Gastrocnemius medialis (tissue), 4 donors: ENCODE measurements at regions not wholly inside any gene's neighbourhood (a gene's known extent, or its start where the extent isn't known, plus 50 kb on each side); places are given as distances from the start of the nearest gene placed in this dataset.

Experiments
- ATAC-seq, 2 donors: fragments of 150-250 bp; one replicate each; pipeline ENCODE4 v1.9.1; 2016
- DNase-seq, 2 donors: peaks; one replicate each; pipeline ENCODE4 v3.0.0-alpha.2; 2019
- H3K27ac ChIP-seq, 4 donors: fragments of 200-600 bp; sonication (generic); 1 replicate in 1 of 4; 2 replicates in 3 of 4; pipeline ENCODE4 v1.5.1; 2016 to 2018; ENCODE audit warnings: mild to moderate bottlenecking in 2 of 4, moderate library complexity in 1 of 4
- H3K27me3 ChIP-seq, 3 donors: fragments of 200-600 bp; sonication (generic) in 2 of 3; 1 replicate in 1 of 3; 2 replicates in 2 of 3; pipeline versions ENCODE4 v1.5.1 to v1.6.0; 2016 to 2019; ENCODE audit warnings: mild to moderate bottlenecking in 1 of 3, moderate library complexity in 1 of 3
- H3K36me3 ChIP-seq, 2 donors: fragments of 200-600 bp; sonication (generic) in 1 of 2; one replicate each; pipeline ENCODE4 v1.5.1; 2017 to 2018
- H3K4me1 ChIP-seq, 2 donors: fragments of 200-600 bp; sonication (generic) in 1 of 2; one replicate each; pipeline ENCODE4 v1.5.1; 2016 to 2017; ENCODE audit warnings: mild to moderate bottlenecking in 2 of 2
- H3K4me3 ChIP-seq, 4 donors: fragments of 200-600 bp; sonication (generic) in 3 of 4; 1 replicate in 1 of 4; 2 replicates in 3 of 4; pipeline ENCODE4 v1.5.1; 2016 to 2019; ENCODE audit warnings: mild to moderate bottlenecking in 2 of 4
- H3K9me3 ChIP-seq, 3 donors: fragments of 200-600 bp; sonication (generic) in 2 of 3; 1 replicate in 1 of 3; 2 replicates in 2 of 3; pipeline ENCODE4 v1.5.1; 2016 to 2019
- CTCF ChIP-seq, 5 experiments: fragments of 450-650 bp in 3 of 5; fragments of 200-600 bp in 2 of 5; sonication (generic) in 2 of 5; IDR thresholded peaks in 4 of 5; conservative IDR thresholded peaks in 1 of 5; 1 replicate in 4 of 5; 2 replicates in 1 of 5; pipeline ENCODE4 v1.5.1; 2016 to 2019; ENCODE audit warnings: antibody characterized with exemption in 5 of 5, mild to moderate bottlenecking in 3 of 5, moderate library complexity in 3 of 5
- POLR2A ChIP-seq, 2 donors: fragments of 450-650 bp; IDR thresholded peaks; one replicate each; pipeline ENCODE4 v1.6.1; 2017; ENCODE audit warnings: antibody characterized with exemption in 2 of 2, mild to moderate bottlenecking in 2 of 2, moderate library complexity in 2 of 2
- in situ Hi-C, 4 donors: fragments of 200-750 bp; cut with MboI; loops; one replicate each; pipeline versions ENCODE4 v1.15.0 to v1.8.0; 2017; ENCODE audit warnings: low sequenced_read_pairs in 4 of 4
- intact Hi-C: fragments of 100-400 bp; cut with DNase I; formaldehyde crosslinking; loops from one replicate; pipeline ENCODE4 v1.15.1; 2023; ENCODE audit warnings: low total_unique reads

DNA sequence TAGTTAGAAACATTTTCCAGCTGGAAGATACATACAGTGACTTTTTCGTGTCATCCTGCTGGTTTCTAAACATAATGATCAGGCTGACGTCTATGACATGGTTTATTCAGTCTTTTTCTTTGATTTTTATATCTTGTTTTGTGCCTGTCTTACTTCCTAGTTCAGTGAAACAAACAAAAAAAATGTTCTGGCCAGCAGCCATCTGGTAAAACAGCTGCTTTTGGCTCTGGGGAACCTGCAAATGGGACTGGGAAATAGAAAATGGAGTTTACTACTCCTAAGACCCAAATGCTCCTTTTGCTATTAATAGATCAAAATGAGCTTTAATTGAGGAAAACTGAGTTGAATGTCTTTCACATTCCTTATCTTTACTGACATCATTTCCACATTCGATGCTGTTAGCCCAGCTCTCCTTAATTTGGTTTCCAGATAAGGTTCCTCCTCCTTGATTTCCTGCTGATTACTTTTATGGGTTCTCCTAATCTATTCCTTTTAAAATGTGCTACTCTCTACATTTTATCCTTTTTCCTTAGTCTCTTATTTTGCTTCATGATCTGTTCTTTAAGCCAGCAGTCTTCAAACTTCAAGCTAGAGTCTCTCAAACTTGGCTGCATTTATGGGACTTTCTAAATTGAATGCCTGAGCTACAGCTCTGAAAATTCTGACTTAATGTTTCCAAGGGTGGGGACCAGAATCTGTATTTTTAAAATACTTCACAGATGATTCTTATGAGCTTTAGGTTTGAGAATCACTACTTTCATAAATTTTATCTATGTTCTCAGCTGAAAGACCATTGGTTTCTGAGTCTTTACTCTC is 499.5 kb downstream of the ANKRD50 start:
- H3K4me3 ChIP-seq = no peak overlapping the region
- DNase-seq = no peak
- no peaks in the 10 kb centered on the region for H3K36me3 ChIP-seq
- no peaks in the 10 kb centered on the region for H3K9me3 ChIP-seq
- intact Hi-C loops = no loop called here
- H3K27me3 ChIP-seq = no peaks in the 10 kb centered on the region
- TF ChIP-seq CTCF (IDR thresholded peaks at IDR 0.05 in 4 of 5, conservative IDR thresholded peaks at IDR 0.05 in 1 of 5) = no peak
- TF ChIP-seq POLR2A (IDR thresholded peaks at IDR 0.05) = no peak
- H3K27ac ChIP-seq = peak overlapping the region; percentile 34 to 44 (median 38)
- peaks cover 0 to 7% of the 10 kb centered on the region in 2 donors for H3K4me1 ChIP-seq
- no peak for ATAC-seq
- in situ Hi-C loops = no loop called here

DNA sequence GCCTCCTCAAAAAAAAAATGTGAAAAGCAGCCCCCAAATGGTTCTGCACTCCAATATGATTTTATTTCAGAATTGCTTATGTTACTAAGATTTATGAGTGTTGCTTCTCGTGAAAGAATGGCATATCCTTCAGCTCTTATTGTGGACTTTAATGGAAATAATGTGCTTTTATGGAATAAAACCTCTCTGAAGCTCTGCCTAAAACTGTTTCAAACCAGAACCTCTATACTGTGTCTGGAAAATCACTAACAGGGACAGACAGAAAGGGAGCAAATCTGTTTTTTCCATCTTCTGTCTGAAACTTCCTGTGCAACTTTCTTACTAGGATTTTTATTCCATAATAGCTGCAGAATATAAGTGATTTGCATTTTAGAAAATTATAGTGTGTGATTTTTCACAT is 493.1 kb downstream of the ANKRD50 start:
- H3K4me1 ChIP-seq = no peaks in the 10 kb centered on the region
- H3K9me3 ChIP-seq = no peaks in the 10 kb centered on the region
- TF ChIP-seq CTCF (IDR thresholded peaks at IDR 0.05 in 4 of 5, conservative IDR thresholded peaks at IDR 0.05 in 1 of 5) (no peak), POLR2A (IDR thresholded peaks at IDR 0.05) (no peak)
- H3K27me3 ChIP-seq = no peaks in the 10 kb centered on the region
- no peak for ATAC-seq
- no peak for DNase-seq
- no peaks in the 10 kb centered on the region for H3K36me3 ChIP-seq
- H3K4me3 ChIP-seq = no peak overlapping the region
- in situ Hi-C loops = no loop called here
- H3K27ac ChIP-seq = no peak overlapping the region
- intact Hi-C loops = no loop called here

GRCh38 chr4:124224256-124224655 is 488.3 kb downstream of the ANKRD50 start:
- DNase-seq (no peak), ATAC-seq (no peak)
- in situ Hi-C loops (no loop called here), intact Hi-C loops (no loop called here)
- Histone ChIP-seq H3K36me3 (no peaks in the 10 kb centered on the region), H3K4me3 (no peak overlapping the region), H3K9me3 (peaks cover 0 to 3% (median 0%) of the 10 kb centered on the region in 3 donors), H3K27ac (no peak overlapping the region), H3K4me1 (no peaks in the 10 kb centered on the region), H3K27me3 (no peaks in the 10 kb centered on the region)
- TF ChIP-seq CTCF (IDR thresholded peaks at IDR 0.05 in 4 of 5, conservative IDR thresholded peaks at IDR 0.05 in 1 of 5) = no peak
- TF ChIP-seq POLR2A (IDR thresholded peaks at IDR 0.05) = no peak

DNA sequence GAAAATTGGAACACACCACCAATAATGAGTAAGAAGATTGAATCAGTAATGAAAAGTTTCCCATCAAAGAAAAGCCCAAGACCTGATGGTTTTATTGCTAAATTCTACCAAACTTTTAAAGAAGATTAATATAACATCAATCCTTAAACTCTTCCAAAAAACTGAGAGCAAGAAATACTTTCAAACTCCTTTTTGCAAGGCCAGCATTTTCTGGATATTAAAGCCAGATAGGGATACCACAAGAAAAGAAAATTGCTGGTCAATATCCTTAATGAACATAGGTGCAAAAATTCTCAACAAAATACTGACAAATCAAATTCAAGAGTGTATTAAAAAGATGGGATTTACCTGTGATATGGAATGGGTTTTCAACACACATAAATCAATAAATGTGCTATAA is 484.6 kb downstream of the ANKRD50 start:
- intact Hi-C loops (no loop called here), in situ Hi-C loops (no loop called here)
- Histone ChIP-seq H3K27ac (no peak overlapping the region), H3K4me1 (no peaks in the 10 kb centered on the region), H3K36me3 (no peaks in the 10 kb centered on the region), H3K27me3 (no peaks in the 10 kb centered on the region), H3K9me3 (peaks cover 0 to 3% (median 0%) of the 10 kb centered on the region in 3 donors), H3K4me3 (no peak overlapping the region)
- ATAC-seq = no peak
- DNase-seq = no peak
- TF ChIP-seq CTCF (IDR thresholded peaks at IDR 0.05 in 4 of 5, conservative IDR thresholded peaks at IDR 0.05 in 1 of 5) = no peak
- TF ChIP-seq POLR2A (IDR thresholded peaks at IDR 0.05) = no peak
